ENCODE measurements at regions not wholly inside any gene's neighbourhood (a gene's known extent, or its start where the extent isn't known, plus 50 kb on each side); places are given as distances from the start of the nearest gene placed in this dataset.

GRCh38 chr10:21385536-21385935, 139.9 kb downstream of the SKIDA1 start:
- no peak for TF ChIP-seq RAD21 (IDR thresholded peaks at IDR 0.05; ENCODE audit: insufficient read depth, low read depth, low read length)
- no peak for TF ChIP-seq CTCF (IDR thresholded peaks at IDR 0.05 in 2 of 3, conservative IDR thresholded peaks at IDR 0.05 in 1 of 3; ENCODE audit: control insufficient read depth in 2 of 3, extremely low read depth in 1 of 3, insufficient read depth in 1 of 3, low read depth in 3 of 3, low read length in 3 of 3)
- no peak for TF ChIP-seq EZH2 (IDR thresholded peaks at IDR 0.05; ENCODE audit: borderline replicate concordance, control insufficient read depth, low read depth, low read length)
- no peak for TF ChIP-seq NBN (IDR thresholded peaks at IDR 0.05)
